ENCODE measurements at regions not wholly inside any gene's neighbourhood (a gene's known extent, or its start where the extent isn't known, plus 50 kb on each side); places are given as distances from the start of the nearest gene placed in this dataset.

- no peak for TF ChIP-seq CTCF (IDR thresholded peaks at IDR 0.05)
- TF ChIP-seq POLR2A (IDR thresholded peaks at IDR 0.05): no peak
Observed at GRCh38 chr2:65577654-65578053, 145.3 kb upstream of the SPRED2 start.
